Neural cell (in vitro differentiated cells): ENCODE measurements at regions not wholly inside any gene's neighbourhood (a gene's known extent, or its start where the extent isn't known, plus 50 kb on each side); places are given as distances from the start of the nearest gene placed in this dataset.

Source experiments
- H2AFZ ChIP-seq: fragments of 200-600, 300-800 bp; sonication (generic), shearing (Covaris generic); 2 replicates; pipeline ENCODE4 v1.6.0; 2014; ENCODE audit warnings: low read depth, mild to moderate bottlenecking, antibody characterized with exemption, low read length, moderate library complexity
- H3F3A ChIP-seq: fragments of 200-600 bp; shearing (Covaris generic); 2 replicates; pipeline ENCODE4 v1.6.1; 2016; ENCODE audit warnings: mild to moderate bottlenecking, moderate library complexity, mixed read lengths, antibody characterized with exemption, low read length; ENCODE audit not compliant: insufficient read depth, poor library complexity, severe bottlenecking
- H3K27ac ChIP-seq: fragments of 200-600, 300-800 bp; sonication (generic), shearing (Covaris generic); 2 replicates; pipeline ENCODE4 v1.5.1; 2014; ENCODE audit warnings: mild to moderate bottlenecking, low read length, moderate library complexity
- H3K27me3 ChIP-seq: fragments of 300-800, 200-600 bp; sonication (generic), shearing (Covaris generic); 2 replicates; pipeline ENCODE4 v1.6.0; 2014; ENCODE audit warnings: mild to moderate bottlenecking, low read depth, low read length, moderate library complexity; ENCODE audit not compliant: insufficient read depth
- H3K36me3 ChIP-seq: fragments of 300-800, 200-600 bp; sonication (generic), shearing (Covaris generic); 2 replicates; pipeline ENCODE4 v1.5.1; 2014; ENCODE audit warnings: mild to moderate bottlenecking, antibody characterized with exemption, low read length, moderate library complexity; ENCODE audit not compliant: insufficient read depth
- H3K4me2 ChIP-seq: fragments of 300-800, 200-600 bp; sonication (generic), shearing (Covaris generic); 2 replicates; pipeline ENCODE4 v1.6.0; 2014; ENCODE audit warnings: mild to moderate bottlenecking, low read length
- H3K4me3 ChIP-seq: fragments of 300-800, 200-600 bp; sonication (generic), shearing (Covaris generic); 2 replicates; pipeline ENCODE4 v1.5.1; 2014; ENCODE audit warnings: mild to moderate bottlenecking, low read length, moderate library complexity
- H3K79me2 ChIP-seq: fragments of 200-600 bp; shearing (Covaris generic); replicated peaks from 2 replicates; pipeline ENCODE4 v1.6.0; 2014; ENCODE audit warnings: mild to moderate bottlenecking, low read length, moderate library complexity; ENCODE audit not compliant: insufficient read depth
- H3K9ac ChIP-seq: fragments of 300-800, 200-600 bp; sonication (generic), shearing (Covaris generic); 2 replicates; pipeline ENCODE4 v1.6.1; 2016; ENCODE audit warnings: mild to moderate bottlenecking, low read length, mixed read lengths
- H3K9me2 ChIP-seq: fragments of 200-600 bp; shearing (Covaris generic); 2 replicates; pipeline ENCODE4 v1.6.1; 2016; ENCODE audit warnings: mild to moderate bottlenecking, low read length, mixed read lengths; ENCODE audit not compliant: insufficient read depth
- H3K9me3 ChIP-seq: fragments of 200-600, 300-800 bp; sonication (generic), shearing (Covaris generic); 2 replicates; pipeline ENCODE4 v1.6.1; 2016; ENCODE audit warnings: mild to moderate bottlenecking, mixed run types, low read length, moderate library complexity, mixed read lengths
- H4K20me1 ChIP-seq: fragments of 200-600 bp; shearing (Covaris generic); 2 replicates; pipeline ENCODE4 v1.6.1; 2016; ENCODE audit warnings: mild to moderate bottlenecking, mixed run types; ENCODE audit not compliant: insufficient read depth
- EP300 ChIP-seq: fragments of 450-650 bp; conservative IDR thresholded peaks from 2 replicates; pipeline ENCODE4 v1.6.1; 2014; ENCODE audit warnings: antibody characterized with exemption, mild to moderate bottlenecking, moderate library complexity; ENCODE audit not compliant: poor library complexity, severe bottlenecking
- EZH2 ChIP-seq: fragments of 200-600, 300-800 bp; shearing (Covaris generic), sonication (generic); IDR thresholded peaks from 2 replicates; pipeline ENCODE4 v1.6.1; 2014; ENCODE audit warnings: antibody characterized with exemption, low read length, borderline replicate concordance, mild to moderate bottlenecking; ENCODE audit not compliant: insufficient read depth, poor library complexity, severe bottlenecking
- MXI1 ChIP-seq: fragments of 450-650 bp; conservative IDR thresholded peaks from 2 replicates; pipeline ENCODE4 v1.6.1; 2014; ENCODE audit warnings: antibody characterized with exemption, mild to moderate bottlenecking; ENCODE audit not compliant: poor library complexity, severe bottlenecking
- POLR2AphosphoS5 ChIP-seq: IDR thresholded peaks from 2 replicates; pipeline ENCODE4 v1.6.1; 2012
- RAD21 ChIP-seq: fragments of 450-650 bp; conservative IDR thresholded peaks from 2 replicates; pipeline ENCODE4 v1.6.1; 2014; ENCODE audit warnings: antibody characterized with exemption, mild to moderate bottlenecking, moderate library complexity
- SMC3 ChIP-seq: fragments of 450-650 bp; conservative IDR thresholded peaks from 2 replicates; pipeline ENCODE4 v1.6.1; 2014; ENCODE audit warnings: antibody characterized with exemption, mild to moderate bottlenecking, moderate library complexity; ENCODE audit not compliant: poor library complexity
- TAF1 ChIP-seq: IDR thresholded peaks from 2 replicates; pipeline ENCODE4 v1.6.1; 2012; ENCODE audit warnings: low read depth
- TF ChIP-seq, protein P1 (sequence below): fragments of 450-650 bp; IDR thresholded peaks from 2 replicates; pipeline ENCODE4 v1.5.1; 2014; ENCODE audit warnings: antibody characterized with exemption, mild to moderate bottlenecking, moderate library complexity; ENCODE audit not compliant: poor library complexity, severe bottlenecking
- TF ChIP-seq, protein P2 (sequence below): IDR thresholded peaks from 2 replicates; pipeline ENCODE4 v1.6.1; 2012; ENCODE audit warnings: borderline replicate concordance

DNA sequence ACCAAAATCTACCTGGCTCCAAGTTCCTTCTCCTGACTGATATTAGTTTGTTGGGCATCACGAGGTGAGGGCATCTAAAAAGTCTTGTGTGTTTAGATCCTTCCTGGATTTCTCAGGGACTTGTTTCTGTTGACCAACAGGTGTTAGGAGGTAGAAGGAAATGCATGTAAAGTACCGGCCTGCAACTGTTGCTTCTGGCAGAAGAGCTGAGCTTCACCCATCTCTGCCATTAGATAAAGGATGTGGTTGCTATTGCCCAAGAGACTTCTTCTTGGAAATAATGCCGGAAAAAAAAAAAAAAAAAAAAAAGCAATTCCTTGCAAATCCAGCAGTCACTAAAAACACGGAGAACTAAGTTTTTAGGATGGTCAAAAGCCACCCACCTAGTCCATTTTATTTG lies 303.1 kb downstream of the CDH26 start:
- Histone ChIP-seq H3K79me2 (no peaks in the 10 kb centered on the region), H3K9me2 (no peaks in the 10 kb centered on the region), H3K9me3 (no peaks in the 10 kb centered on the region), H3K4me2 (no peak overlapping the region), H4K20me1 (no peaks in the 10 kb centered on the region), H3K36me3 (no peaks in the 10 kb centered on the region), H3K27me3 (no peaks in the 10 kb centered on the region), H3K9ac (no peak overlapping the region), H3K27ac (no peak overlapping the region), H3F3A (no peaks in the 10 kb centered on the region), H3K4me3 (no peak overlapping the region), H2AFZ (no peak overlapping the region)
- TF ChIP-seq EZH2 (no peak), RAD21 (no peak), MXI1 (no peak), EP300 (no peak), POLR2AphosphoS5 (no peak), TAF1 (no peak), SMC3 (no peak)
- TF ChIP-seq, protein P1, sequence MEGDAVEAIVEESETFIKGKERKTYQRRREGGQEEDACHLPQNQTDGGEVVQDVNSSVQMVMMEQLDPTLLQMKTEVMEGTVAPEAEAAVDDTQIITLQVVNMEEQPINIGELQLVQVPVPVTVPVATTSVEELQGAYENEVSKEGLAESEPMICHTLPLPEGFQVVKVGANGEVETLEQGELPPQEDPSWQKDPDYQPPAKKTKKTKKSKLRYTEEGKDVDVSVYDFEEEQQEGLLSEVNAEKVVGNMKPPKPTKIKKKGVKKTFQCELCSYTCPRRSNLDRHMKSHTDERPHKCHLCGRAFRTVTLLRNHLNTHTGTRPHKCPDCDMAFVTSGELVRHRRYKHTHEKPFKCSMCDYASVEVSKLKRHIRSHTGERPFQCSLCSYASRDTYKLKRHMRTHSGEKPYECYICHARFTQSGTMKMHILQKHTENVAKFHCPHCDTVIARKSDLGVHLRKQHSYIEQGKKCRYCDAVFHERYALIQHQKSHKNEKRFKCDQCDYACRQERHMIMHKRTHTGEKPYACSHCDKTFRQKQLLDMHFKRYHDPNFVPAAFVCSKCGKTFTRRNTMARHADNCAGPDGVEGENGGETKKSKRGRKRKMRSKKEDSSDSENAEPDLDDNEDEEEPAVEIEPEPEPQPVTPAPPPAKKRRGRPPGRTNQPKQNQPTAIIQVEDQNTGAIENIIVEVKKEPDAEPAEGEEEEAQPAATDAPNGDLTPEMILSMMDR: no peak
- TF ChIP-seq, protein P2, sequence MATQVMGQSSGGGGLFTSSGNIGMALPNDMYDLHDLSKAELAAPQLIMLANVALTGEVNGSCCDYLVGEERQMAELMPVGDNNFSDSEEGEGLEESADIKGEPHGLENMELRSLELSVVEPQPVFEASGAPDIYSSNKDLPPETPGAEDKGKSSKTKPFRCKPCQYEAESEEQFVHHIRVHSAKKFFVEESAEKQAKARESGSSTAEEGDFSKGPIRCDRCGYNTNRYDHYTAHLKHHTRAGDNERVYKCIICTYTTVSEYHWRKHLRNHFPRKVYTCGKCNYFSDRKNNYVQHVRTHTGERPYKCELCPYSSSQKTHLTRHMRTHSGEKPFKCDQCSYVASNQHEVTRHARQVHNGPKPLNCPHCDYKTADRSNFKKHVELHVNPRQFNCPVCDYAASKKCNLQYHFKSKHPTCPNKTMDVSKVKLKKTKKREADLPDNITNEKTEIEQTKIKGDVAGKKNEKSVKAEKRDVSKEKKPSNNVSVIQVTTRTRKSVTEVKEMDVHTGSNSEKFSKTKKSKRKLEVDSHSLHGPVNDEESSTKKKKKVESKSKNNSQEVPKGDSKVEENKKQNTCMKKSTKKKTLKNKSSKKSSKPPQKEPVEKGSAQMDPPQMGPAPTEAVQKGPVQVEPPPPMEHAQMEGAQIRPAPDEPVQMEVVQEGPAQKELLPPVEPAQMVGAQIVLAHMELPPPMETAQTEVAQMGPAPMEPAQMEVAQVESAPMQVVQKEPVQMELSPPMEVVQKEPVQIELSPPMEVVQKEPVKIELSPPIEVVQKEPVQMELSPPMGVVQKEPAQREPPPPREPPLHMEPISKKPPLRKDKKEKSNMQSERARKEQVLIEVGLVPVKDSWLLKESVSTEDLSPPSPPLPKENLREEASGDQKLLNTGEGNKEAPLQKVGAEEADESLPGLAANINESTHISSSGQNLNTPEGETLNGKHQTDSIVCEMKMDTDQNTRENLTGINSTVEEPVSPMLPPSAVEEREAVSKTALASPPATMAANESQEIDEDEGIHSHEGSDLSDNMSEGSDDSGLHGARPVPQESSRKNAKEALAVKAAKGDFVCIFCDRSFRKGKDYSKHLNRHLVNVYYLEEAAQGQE: no peak

DNA sequence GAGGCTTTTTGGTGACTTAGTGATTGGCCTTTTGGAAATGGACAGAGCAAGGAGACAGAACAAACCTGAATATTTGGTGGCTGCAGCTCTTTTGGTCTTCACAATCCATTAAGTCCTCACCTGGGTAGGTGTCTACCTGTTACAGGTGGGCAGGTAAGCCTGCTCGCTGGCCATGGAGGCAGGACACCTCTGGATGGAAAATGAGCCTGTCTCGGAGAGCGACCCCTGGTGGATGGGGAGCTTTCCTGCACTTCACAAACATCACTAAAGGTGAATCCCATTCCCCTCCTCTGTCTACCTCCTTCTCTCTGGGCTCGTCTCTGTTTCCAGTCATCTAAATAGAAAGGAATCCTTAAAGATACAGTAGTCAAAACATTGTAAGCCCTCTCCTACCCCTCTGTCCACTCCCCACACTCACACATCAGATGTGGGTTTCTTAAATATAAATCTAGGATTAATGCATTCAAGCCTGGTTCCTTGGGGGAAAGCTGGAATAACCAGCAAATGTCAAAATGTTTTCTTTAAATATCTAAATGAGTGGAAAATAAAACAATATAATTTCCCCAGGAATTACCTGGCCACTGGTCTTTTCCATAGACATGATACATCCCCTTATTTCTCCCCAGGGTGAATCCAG lies 304.9 kb downstream of the CDH26 start:
- Histone ChIP-seq H3F3A (no peaks in the 10 kb centered on the region), H3K9me3 (no peaks in the 10 kb centered on the region), H3K79me2 (no peaks in the 10 kb centered on the region), H3K4me2 (no peak overlapping the region), H3K27ac (peak overlapping the region; percentile 25), H3K36me3 (no peaks in the 10 kb centered on the region), H2AFZ (no peak overlapping the region), H4K20me1 (no peaks in the 10 kb centered on the region), H3K27me3 (no peaks in the 10 kb centered on the region), H3K9me2 (no peaks in the 10 kb centered on the region), H3K4me3 (no peak overlapping the region), H3K9ac (no peak overlapping the region)
- no peak for TF ChIP-seq POLR2AphosphoS5
- TF ChIP-seq EP300: no peak
- TF ChIP-seq, protein P2: no peak
- TF ChIP-seq EZH2: no peak
- TF ChIP-seq TAF1: no peak
- no peak for TF ChIP-seq SMC3
- TF ChIP-seq RAD21: no peak
- TF ChIP-seq, protein P1: peak; percentile 29
